ENCODE measurements at regions not wholly inside any gene's neighbourhood (a gene's known extent, or its start where the extent isn't known, plus 50 kb on each side); places are given as distances from the start of the nearest gene placed in this dataset.

- ChIA-PET CTCF (interaction anchor here (0.5 to 0.9 kb wide), 4 partner anchors 14 to 231 kb away, joined by 3 to 4 read pairs (median 3); no protein-coding TSS in a partner anchor), POLR2A (interaction anchor here (0.9 to 2.0 kb wide), 4 partner anchors 9 to 31 kb away, joined by 3 to 6 read pairs (median 4); no protein-coding TSS in a partner anchor)
- intact Hi-C loops (cut with micrococcal nuclease), result no loop called here
- Mint-ChIP-seq H3K4me3 (ENCODE audit: unreplicated experiment) (no peak overlapping the region), H3K4me1 (ENCODE audit: insufficient read depth, unreplicated experiment) (no peaks in the 10 kb centered on the region), H3K9me3 (ENCODE audit: unreplicated experiment) (no peaks in the 10 kb centered on the region), H3K36me3 (ENCODE audit: insufficient read depth, unreplicated experiment) (no peaks in the 10 kb centered on the region), H3K27ac (ENCODE audit: low read depth, unreplicated experiment) (peak overlapping the region; percentile 6), H3K27me3 (ENCODE audit: insufficient read depth, unreplicated experiment) (no peaks in the 10 kb centered on the region)
- no TSS peak for BruUV-seq (replicated peaks)
- TF ChIP-seq CTCF (IDR thresholded peaks at IDR 0.05; ENCODE audit: unreplicated experiment), result no peak
- peak; percentile 52 for DNase-seq (ENCODE audit: unreplicated experiment)
Observed at GRCh38 chr5:166581826-166582225, 1709.6 kb upstream of the WWC1 start.

- H3K4me3 Mint-ChIP-seq (ENCODE audit: unreplicated experiment), result no peak overlapping the region
- no peak for TF ChIP-seq CTCF (IDR thresholded peaks at IDR 0.05; ENCODE audit: unreplicated experiment)
- peak; percentile 46 for DNase-seq (ENCODE audit: unreplicated experiment)
- CTCF ChIA-PET, result interaction anchor here (0.8 kb wide), 1 partner anchor 13 kb away, joined by 3 read pairs; no protein-coding TSS in a partner anchor
- H3K9me3 Mint-ChIP-seq (ENCODE audit: unreplicated experiment), result no peaks in the 10 kb centered on the region
- no TSS peak for BruUV-seq (replicated peaks)
- H3K4me1 Mint-ChIP-seq (ENCODE audit: insufficient read depth, unreplicated experiment), result no peaks in the 10 kb centered on the region
- H3K27me3 Mint-ChIP-seq (ENCODE audit: insufficient read depth, unreplicated experiment), result no peaks in the 10 kb centered on the region
- H3K36me3 Mint-ChIP-seq (ENCODE audit: insufficient read depth, unreplicated experiment), result no peaks in the 10 kb centered on the region
- intact Hi-C loops (cut with micrococcal nuclease), result no loop called here
- POLR2A ChIA-PET, result interaction anchor here (1.5 to 2.0 kb wide), 2 partner anchors 9 to 20 kb away, joined by 4 to 6 read pairs; no protein-coding TSS in a partner anchor
- H3K27ac Mint-ChIP-seq (ENCODE audit: low read depth, unreplicated experiment), result peak overlapping the region; percentile 6
Observed at GRCh38 chr5:166582416-166582815, 1709.0 kb upstream of the WWC1 start.

DNA sequence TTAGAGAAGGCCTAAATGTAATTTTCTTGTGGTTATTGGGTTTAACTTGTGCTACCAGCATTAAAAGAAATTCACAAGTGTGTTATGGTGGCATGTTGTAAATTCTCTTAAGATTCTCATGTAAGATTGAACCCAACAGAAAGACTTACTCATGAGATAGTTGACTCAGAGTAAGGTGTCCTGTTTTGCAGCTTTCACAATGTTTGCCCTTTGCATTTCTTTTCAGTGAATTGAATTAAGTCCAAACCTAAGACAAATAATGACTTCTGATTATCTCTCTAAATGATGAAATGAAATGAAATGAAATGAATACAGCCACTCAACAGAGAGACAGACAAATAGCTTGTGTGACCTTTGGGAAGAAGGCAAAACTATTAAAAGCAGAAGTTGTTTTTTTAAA, 1696.9 kb upstream of the WWC1 start:
- BruUV-seq (replicated peaks), result no TSS peak
- POLR2A ChIA-PET, result interaction anchor here (0.8 kb wide), 1 partner anchor 14 kb away, joined by 3 read pairs; no protein-coding TSS in a partner anchor
- no peak overlapping the region for H3K27ac Mint-ChIP-seq (ENCODE audit: low read depth, unreplicated experiment)
- CTCF ChIA-PET, result no interaction called here
- intact Hi-C loops (cut with micrococcal nuclease), result no loop called here
- no peak overlapping the region for H3K4me3 Mint-ChIP-seq (ENCODE audit: unreplicated experiment)
- no peaks in the 10 kb centered on the region for H3K9me3 Mint-ChIP-seq (ENCODE audit: unreplicated experiment)
- peak; percentile 32 for DNase-seq (ENCODE audit: unreplicated experiment)
- H3K36me3 Mint-ChIP-seq (ENCODE audit: insufficient read depth, unreplicated experiment), result no peaks in the 10 kb centered on the region
- peaks cover 13% of the 10 kb centered on the region for H3K4me1 Mint-ChIP-seq (ENCODE audit: insufficient read depth, unreplicated experiment)
- TF ChIP-seq CTCF (IDR thresholded peaks at IDR 0.05; ENCODE audit: unreplicated experiment), result no peak
- no peaks in the 10 kb centered on the region for H3K27me3 Mint-ChIP-seq (ENCODE audit: insufficient read depth, unreplicated experiment)

DNA sequence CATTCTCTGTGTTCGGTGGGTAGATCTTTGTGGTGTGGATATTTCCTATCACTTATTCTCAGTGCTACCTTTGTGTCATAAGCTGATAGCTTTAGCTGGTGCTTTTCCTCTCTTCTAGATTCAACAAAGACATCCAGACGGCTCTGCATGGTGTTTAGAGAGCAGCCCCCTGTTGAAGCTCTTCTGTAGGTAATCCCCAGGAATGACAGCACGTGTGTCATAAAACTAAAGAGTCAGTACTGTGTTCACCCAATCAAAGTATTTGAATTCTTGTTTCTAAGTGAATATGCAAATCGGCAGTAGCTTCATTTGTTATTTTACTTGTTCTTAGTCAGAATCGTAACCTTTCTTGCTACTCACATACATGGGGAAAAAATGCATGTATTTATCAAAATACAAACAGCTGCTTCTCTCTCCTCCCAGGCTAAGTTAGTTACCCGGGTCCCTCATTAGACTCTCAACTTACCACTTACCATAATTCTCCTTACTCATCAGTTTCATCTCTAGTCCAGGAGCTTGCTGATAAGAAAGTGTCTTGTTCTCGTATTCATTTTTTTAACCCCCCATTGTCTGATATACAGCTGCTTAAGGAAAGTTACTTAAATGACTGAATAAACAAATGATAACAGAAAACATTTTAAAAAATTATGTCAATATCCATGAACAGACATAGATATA, 1696.0 kb upstream of the WWC1 start:
- intact Hi-C loops (cut with micrococcal nuclease), result no loop called here
- no peak for TF ChIP-seq CTCF (IDR thresholded peaks at IDR 0.05; ENCODE audit: unreplicated experiment)
- Mint-ChIP-seq H3K27me3 (ENCODE audit: insufficient read depth, unreplicated experiment) (no peaks in the 10 kb centered on the region), H3K36me3 (ENCODE audit: insufficient read depth, unreplicated experiment) (no peaks in the 10 kb centered on the region), H3K27ac (ENCODE audit: low read depth, unreplicated experiment) (no peak overlapping the region), H3K4me1 (ENCODE audit: insufficient read depth, unreplicated experiment) (peaks cover 13% of the 10 kb centered on the region), H3K4me3 (ENCODE audit: unreplicated experiment) (no peak overlapping the region), H3K9me3 (ENCODE audit: unreplicated experiment) (no peaks in the 10 kb centered on the region)
- CTCF ChIA-PET, result interaction anchor here (1.1 to 1.6 kb wide), 2 partner anchors 8 to 13 kb away, joined by 3 to 5 read pairs; no protein-coding TSS in a partner anchor
- no TSS peak for BruUV-seq (replicated peaks)
- no peak for DNase-seq (ENCODE audit: unreplicated experiment)
- POLR2A ChIA-PET, result no interaction called here

Measured in MCF 10A (cell line).